BJ (cell line): ENCODE measurements at regions not wholly inside any gene's neighbourhood (a gene's known extent, or its start where the extent isn't known, plus 50 kb on each side); places are given as distances from the start of the nearest gene placed in this dataset.

Source experiments
- CTCF ChIA-PET: fragments of 350-600 bp; formaldehyde crosslinking; extraction: SDS; loops from one replicate; lab custom pipeline; 2021; ENCODE audit warnings: antibody characterized with exemption, inconsistent platforms; lab: Yijun Ruan, JAX
- POLR2A ChIA-PET: fragments of 300-600 bp; sonication (Branson Sonifier 250); formaldehyde crosslinking; extraction: SDS; loops from one replicate; lab custom pipeline; 2021; ENCODE audit warnings: antibody characterized with exemption; lab: Charles Lee
- DNase-seq: peaks from one replicate; pipeline ENCODE4 v3.0.0-alpha.2; 2011; ENCODE audit warnings: low read depth
- H3K27me3 ChIP-seq: 2 replicates; pipeline ENCODE4 v1.6.0; 2011; ENCODE audit warnings: low read length; ENCODE audit not compliant: control insufficient read depth, insufficient read depth
- H3K36me3 ChIP-seq: 2 replicates; pipeline ENCODE4 v1.5.1; 2011; ENCODE audit warnings: low read length; ENCODE audit not compliant: control insufficient read depth, insufficient read depth
- H3K4me3 ChIP-seq: 2 replicates; pipeline ENCODE4 v1.5.1; 2011; ENCODE audit warnings: low read depth, mild to moderate bottlenecking, control low read depth, low read length
- CTCF ChIP-seq: IDR thresholded peaks from 2 replicates; pipeline ENCODE4 v1.5.1; 2011; ENCODE audit warnings: low read depth, mild to moderate bottlenecking, control low read depth, inconsistent platforms, low read length, moderate library complexity; ENCODE audit not compliant: insufficient read depth

GRCh38 chr1:199204231-199204630, 565.4 kb downstream of the PTPRC start:
- POLR2A ChIA-PET: no interaction called here
- H3K36me3 ChIP-seq: no peaks in the 10 kb centered on the region

GRCh38 chr1:199205740-199206441, 567.1 kb downstream of the PTPRC start:
- no peak for TF ChIP-seq CTCF
- H3K27me3 ChIP-seq: no peaks in the 10 kb centered on the region
- H3K36me3 ChIP-seq: no peaks in the 10 kb centered on the region
- DNase-seq: no peak
- POLR2A ChIA-PET: no interaction called here
- no peak overlapping the region for H3K4me3 ChIP-seq
- CTCF ChIA-PET: interaction anchor here (0.6 to 0.7 kb wide), 2 partner anchors 39 to 283 kb away, joined by 3 read pairs; no protein-coding TSS in a partner anchor

More at GRCh38 chr1:199204231-199204630, 565.4 kb downstream of the PTPRC start:
- H3K27me3 ChIP-seq: no peaks in the 10 kb centered on the region
- TF ChIP-seq CTCF: no peak
- H3K4me3 ChIP-seq: no peak overlapping the region
- no peak for DNase-seq
- CTCF ChIA-PET: interaction anchor here (0.5 to 0.7 kb wide), 2 partner anchors 104 to 432 kb away, joined by 3 to 4 read pairs; no protein-coding TSS in a partner anchor

GRCh38 chr1:199208847-199209246, 570.0 kb downstream of the PTPRC start:
- DNase-seq: no peak
- ChIA-PET POLR2A (no interaction called here), CTCF (no interaction called here)
- Histone ChIP-seq H3K36me3 (no peaks in the 10 kb centered on the region), H3K4me3 (no peak overlapping the region), H3K27me3 (no peaks in the 10 kb centered on the region)
- TF ChIP-seq CTCF: no peak

- CTCF ChIA-PET: interaction anchor here (0.8 kb wide), 1 partner anchor 11 kb away, joined by 3 read pairs; no protein-coding TSS in a partner anchor
- Histone ChIP-seq H3K36me3 (no peaks in the 10 kb centered on the region), H3K27me3 (no peaks in the 10 kb centered on the region), H3K4me3 (no peak overlapping the region)
- no peak for TF ChIP-seq CTCF
- POLR2A ChIA-PET: no interaction called here
- no peak for DNase-seq
Measured at GRCh38 chr1:199218065-199218464, 579.2 kb downstream of the PTPRC start.

- ChIA-PET POLR2A (no interaction called here), CTCF (interaction anchor here (0.7 kb wide), 1 partner anchor 24 kb away, joined by 3 read pairs; no protein-coding TSS in a partner anchor)
- H3K4me3 ChIP-seq: no peak overlapping the region
- H3K27me3 ChIP-seq: no peaks in the 10 kb centered on the region
- no peaks in the 10 kb centered on the region for H3K36me3 ChIP-seq
- DNase-seq: no peak
- no peak for TF ChIP-seq CTCF
Measured at GRCh38 chr1:199218533-199218932, 579.7 kb downstream of the PTPRC start.
